H1 (cell line): ENCODE measurements at regions not wholly inside any gene's neighbourhood (a gene's known extent, or its start where the extent isn't known, plus 50 kb on each side); places are given as distances from the start of the nearest gene placed in this dataset.

Source experiments
- CTCF ChIA-PET: fragments of 300-600 bp; sonication (Branson Sonifier 250); formaldehyde crosslinking; loops from one replicate; lab custom pipeline; 2021; ENCODE audit not compliant: partially characterized antibody; lab: Charles Lee
- POLR2A ChIA-PET: fragments of 300-600 bp; sonication (Branson Sonifier 250); formaldehyde crosslinking; loops from one replicate; lab custom pipeline; 2021; ENCODE audit warnings: inconsistent platforms; ENCODE audit not compliant: partially characterized antibody; lab: Charles Lee
- DNase-seq, 2 experiments: peaks; one replicate each; pipeline versions ENCODE4 v3.0.0 to v3.0.0-alpha.2; 2010 to 2022; ENCODE audit warnings: low spot score in 2 of 2, low read depth in 1 of 2, mixed read lengths in 1 of 2
- FAIRE-seq: peaks from 2 replicates; lab custom pipeline; 2011; peaks lifted over from hg19 to GRCh38; lab: Jason Lieb, UNC
- H2AFZ ChIP-seq: 2 replicates; pipeline ENCODE4 v1.8.1; 2012; ENCODE audit warnings: low read length, inconsistent platforms
- H2AK5ac ChIP-seq: 2 replicates; pipeline ENCODE4 v1.6.1; 2013; ENCODE audit warnings: low read depth, low read length
- H2BK120ac ChIP-seq: replicated peaks from 2 replicates; pipeline ENCODE3; 2013; ENCODE audit warnings: low read depth, low read length, inconsistent platforms
- H2BK12ac ChIP-seq: 2 replicates; pipeline ENCODE4 v1.6.1; 2013; ENCODE audit warnings: low read depth, low read length
- H2BK15ac ChIP-seq: 2 replicates; pipeline ENCODE4 v1.6.1; 2013; ENCODE audit warnings: low read length
- H2BK20ac ChIP-seq: 2 replicates; pipeline ENCODE4 v1.6.1; 2013; ENCODE audit warnings: low read length
- H2BK5ac ChIP-seq: 2 replicates; pipeline ENCODE4 v1.6.1; 2013; ENCODE audit warnings: low read depth, low read length
- H3K14ac ChIP-seq: 2 replicates; pipeline ENCODE4 v1.6.1; 2013; ENCODE audit warnings: inconsistent platforms; ENCODE audit not compliant: insufficient read length
- H3K18ac ChIP-seq: 2 replicates; pipeline ENCODE4 v1.6.1; 2013; ENCODE audit warnings: low read length; ENCODE audit errors: extremely low read depth
- H3K23ac ChIP-seq: 2 replicates; pipeline ENCODE4 v1.6.1; 2013; ENCODE audit warnings: inconsistent platforms; ENCODE audit not compliant: insufficient read length
- H3K23me2 ChIP-seq: 2 replicates; pipeline ENCODE4 v1.6.1; 2013; ENCODE audit warnings: low read depth, low read length
- H3K27ac ChIP-seq: 2 replicates; pipeline ENCODE4 v1.6.1; 2011; ENCODE audit warnings: low read depth, low read length, inconsistent platforms
- H3K27me3 ChIP-seq, 4 experiments: replicated peaks in 1 of 4; 1 replicate in 1 of 4; 2 replicates in 3 of 4; pipeline versions ENCODE4 v1.6.1 to v1.8.1; 2011 to 2013; ENCODE audit warnings: low read length in 3 of 4, mild to moderate bottlenecking in 3 of 4, inconsistent platforms in 2 of 4, mixed read lengths in 2 of 4, moderate library complexity in 1 of 4; ENCODE audit not compliant: control insufficient read depth in 3 of 4, insufficient read depth in 3 of 4; ENCODE audit errors: extremely low read depth in 1 of 4
- H3K36me3 ChIP-seq, 4 experiments: 2 replicates each; pipeline versions ENCODE4 v1.6.1 to v1.8.1; 2011 to 2013; ENCODE audit warnings: mild to moderate bottlenecking in 4 of 4, low read length in 3 of 4, moderate library complexity in 2 of 4, control low read depth in 1 of 4, inconsistent platforms in 1 of 4; ENCODE audit not compliant: insufficient read depth in 4 of 4, control insufficient read depth in 2 of 4
- H3K4ac ChIP-seq: replicated peaks from 2 replicates; pipeline ENCODE3; 2013; ENCODE audit warnings: low read length, low read depth, mixed read lengths, inconsistent platforms; ENCODE audit not compliant: insufficient read length
- H3K4me1 ChIP-seq, 4 experiments: replicated peaks in 1 of 4; 1 replicate in 1 of 4; 2 replicates in 3 of 4; pipeline versions ENCODE4 v1.6.1 to v1.8.1; 2011 to 2013; ENCODE audit warnings: low read length in 3 of 4, inconsistent platforms in 2 of 4, mixed read lengths in 1 of 4; ENCODE audit not compliant: insufficient read depth in 4 of 4, control insufficient read depth in 3 of 4
- H3K4me2 ChIP-seq, 2 experiments: 2 replicates each; pipeline versions ENCODE4 v1.6.1 to v1.8.1; 2011 to 2013; ENCODE audit warnings: low read depth in 2 of 2, low read length in 2 of 2, control low read depth in 1 of 2, inconsistent platforms in 1 of 2, mild to moderate bottlenecking in 1 of 2; ENCODE audit not compliant: insufficient read depth in 1 of 2
- H3K4me3 ChIP-seq, 4 experiments: fragments of 200-600, 300-600 bp in 1 of 4; sonication (generic), shearing (Covaris generic), sonication (Bioruptor Twin) in 1 of 4; 2 replicates each; pipeline versions ENCODE4 v1.5.1 to v1.8.1; 2011 to 2016; ENCODE audit warnings: low read length in 4 of 4, low read depth in 3 of 4, control low read depth in 2 of 4, inconsistent platforms in 2 of 4, mild to moderate bottlenecking in 2 of 4, mixed read lengths in 1 of 4, moderate library complexity in 1 of 4; ENCODE audit not compliant: insufficient read depth in 2 of 4; ENCODE audit errors: extremely low read depth in 1 of 4
- H3K56ac ChIP-seq: replicated peaks from 2 replicates; pipeline ENCODE3; 2013; ENCODE audit warnings: low read depth, mild to moderate bottlenecking, mixed read lengths, low read length, inconsistent platforms; ENCODE audit not compliant: insufficient read length
- H3K79me1 ChIP-seq: 2 replicates; pipeline ENCODE4 v1.6.1; 2013; ENCODE audit warnings: low read depth, low read length, control low read depth
- H3K79me2 ChIP-seq, 2 experiments: 2 replicates each; pipeline versions ENCODE4 v1.6.1 to v1.8.1; 2012 to 2013; ENCODE audit warnings: low read length in 2 of 2, mild to moderate bottlenecking in 2 of 2, inconsistent platforms in 1 of 2; ENCODE audit not compliant: insufficient read depth in 2 of 2, control insufficient read depth in 1 of 2
- H3K9ac ChIP-seq, 4 experiments: replicated peaks in 1 of 4; 1 replicate in 1 of 4; 2 replicates in 3 of 4; pipeline versions ENCODE4 v1.6.1 to v1.8.1; 2011 to 2013; ENCODE audit warnings: low read depth in 3 of 4, low read length in 3 of 4, control low read depth in 2 of 4, mild to moderate bottlenecking in 2 of 4, moderate library complexity in 2 of 4, inconsistent platforms in 1 of 4; ENCODE audit errors: extremely low read depth in 1 of 4
- H3K9me3 ChIP-seq, 2 experiments: 2 replicates each; pipeline versions ENCODE4 v1.6.1 to v1.8.1; 2012 to 2013; ENCODE audit warnings: mild to moderate bottlenecking in 2 of 2, moderate library complexity in 2 of 2, control low read depth in 1 of 2, inconsistent platforms in 1 of 2, low read depth in 1 of 2, low read length in 1 of 2, mixed read lengths in 1 of 2; ENCODE audit not compliant: insufficient read depth in 2 of 2
- H4K20me1 ChIP-seq, 2 experiments: replicated peaks in 1 of 2; 2 replicates each; pipeline versions ENCODE3 to v1.8.1; 2011 to 2013; ENCODE audit warnings: inconsistent platforms in 2 of 2, low read length in 2 of 2, mild to moderate bottlenecking in 1 of 2; ENCODE audit not compliant: insufficient read depth in 2 of 2, control insufficient read depth in 1 of 2
- H4K5ac ChIP-seq: 2 replicates; pipeline ENCODE4 v1.6.1; 2013; ENCODE audit warnings: low read length, low read depth, mixed read lengths, inconsistent platforms; ENCODE audit not compliant: insufficient read length
- H4K8ac ChIP-seq: 2 replicates; pipeline ENCODE4 v1.8.0; 2013; ENCODE audit warnings: mild to moderate bottlenecking, moderate library complexity, low read length, inconsistent platforms; ENCODE audit not compliant: insufficient read depth; ENCODE audit errors: extremely low read depth
- H4K91ac ChIP-seq: replicated peaks from 2 replicates; pipeline ENCODE3; 2013; ENCODE audit warnings: low read length, mixed read lengths, inconsistent platforms; ENCODE audit not compliant: insufficient read length
- CEBPB ChIP-seq: IDR thresholded peaks from 2 replicates; pipeline ENCODE4 v1.6.1; 2012; ENCODE audit warnings: low read depth, low read length
- POLR2A ChIP-seq, 2 experiments: IDR thresholded peaks; 1 replicate in 1 of 2; 2 replicates in 1 of 2; pipeline ENCODE4 v1.6.1; 2011; ENCODE audit warnings: low read depth in 2 of 2, low read length in 2 of 2, mild to moderate bottlenecking in 2 of 2; ENCODE audit errors: control extremely low read depth in 1 of 2
- POLR2AphosphoS5 ChIP-seq: IDR thresholded peaks from 2 replicates; pipeline ENCODE4 v1.6.1; 2011; ENCODE audit warnings: low read depth, low read length
- POU5F1 ChIP-seq: IDR thresholded peaks from 2 replicates; pipeline ENCODE4 v1.6.1; 2011; ENCODE audit warnings: low read depth, mild to moderate bottlenecking, low read length, moderate library complexity
- RNF2 ChIP-seq: fragments of 200-900, 300-1000 bp; sonication (generic); IDR thresholded peaks from 2 replicates; pipeline ENCODE4 v1.7.1; 2016; ENCODE audit warnings: borderline replicate concordance, low read depth, mild to moderate bottlenecking, antibody characterized with exemption, low read length; ENCODE audit not compliant: poor library complexity, severe bottlenecking; ENCODE audit errors: missing control alignments
- SIX5 ChIP-seq: IDR thresholded peaks from 2 replicates; pipeline ENCODE4 v1.6.1; 2011; ENCODE audit warnings: mild to moderate bottlenecking, low read depth, low read length
- TAF1 ChIP-seq: IDR thresholded peaks from 2 replicates; pipeline ENCODE4 v1.6.1; 2011; ENCODE audit warnings: mild to moderate bottlenecking, low read depth, low read length
- TAF7 ChIP-seq: optimal IDR thresholded peaks from 2 replicates; pipeline ENCODE3; 2011; ENCODE audit warnings: low read depth, mild to moderate bottlenecking, inconsistent platforms, low read length, moderate library complexity, borderline replicate concordance
- WGBS, 2 experiments: shearing (Covaris generic) in 1 of 2; methylation state at CpG; one replicate each; pipeline versions ENCODE4 v1.1.6 to v1.1.7; 2013 to 2015; ENCODE audit warnings: low lambda C conversion rate in 2 of 2, mixed read lengths in 2 of 2, inconsistent platforms in 1 of 2, low coverage in 1 of 2, missing lambda C conversion rate in 1 of 2; ENCODE audit not compliant: insufficient replicate concordance in 2 of 2, insufficient coverage in 1 of 2, insufficient read length in 1 of 2; ENCODE audit errors: extremely low coverage in 1 of 2, missing lambda C conversion rate in 1 of 2; 5-methylcytosine and 5-hydroxymethylcytosine counted together

DNA sequence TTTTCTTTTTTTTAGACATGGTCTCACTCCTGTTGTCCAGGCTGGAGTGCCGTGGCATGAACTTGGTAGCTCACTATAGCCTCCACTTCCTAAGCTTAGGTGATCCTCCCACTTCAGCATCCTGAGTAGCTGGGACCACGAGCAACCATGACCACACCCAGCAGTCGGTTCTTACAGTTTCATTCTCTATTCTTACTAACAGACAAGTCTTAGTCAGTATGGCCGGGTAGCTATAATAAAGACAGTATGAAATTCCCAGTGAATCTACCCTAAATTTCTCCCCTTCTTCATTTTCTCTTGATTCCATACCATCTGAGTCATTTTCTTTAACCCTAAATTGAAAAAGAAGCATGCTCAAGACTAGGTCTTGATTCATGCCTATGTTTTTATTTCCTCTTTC is 775.3 kb upstream of the NRXN1 start:
- 90% methylated on average over 4 of the region's 4 CpGs; no CpG with 5 or more reads in 1 of the 2 experiments for WGBS, 2 experiments
- Histone ChIP-seq H3K23ac (no peak overlapping the region), H3K4ac (no peak overlapping the region), H4K91ac (no peak overlapping the region), H3K79me1 (no peaks in the 10 kb centered on the region), H3K18ac (no peak overlapping the region), H3K4me3 (no peak overlapping the region), H4K8ac (no peak overlapping the region), H3K79me2 (no peaks in the 10 kb centered on the region), H2BK5ac (no peak overlapping the region), H2AK5ac (no peak overlapping the region), H2BK12ac (no peak overlapping the region), H3K4me2 (no peak overlapping the region), H3K27ac (no peak overlapping the region), H3K4me1 (no peaks in the 10 kb centered on the region), H2BK15ac (no peak overlapping the region), H3K9me3 (no peaks in the 10 kb centered on the region), H2AFZ (no peak overlapping the region), H4K5ac (no peak overlapping the region), H3K14ac (no peak overlapping the region), H3K23me2 (no peaks in the 10 kb centered on the region; the same call in 1 of the 2 replicates), H2BK120ac (no peak overlapping the region), H4K20me1 (no peaks in the 10 kb centered on the region), H3K56ac (no peak overlapping the region), H3K36me3 (no peaks in the 10 kb centered on the region), H3K9ac (no peak overlapping the region), H3K27me3 (no peaks in the 10 kb centered on the region), H2BK20ac (no peak overlapping the region)
- ChIA-PET POLR2A (no interaction called here), CTCF (interaction anchor here (3.2 kb wide), 1 partner anchor 11 kb away, joined by 22 read pairs; no protein-coding TSS in a partner anchor)
- TF ChIP-seq CEBPB (no peak), SIX5 (no peak), TAF1 (no peak), POU5F1 (no peak), TAF7 (no peak), RNF2 (no peak), POLR2A (IDR thresholded peaks at IDR 0.05; ENCODE audit: control extremely low read depth in 1 of 2, low read depth in 2 of 2, low read length in 2 of 2) (no peak), POLR2AphosphoS5 (no peak)
- no peak for FAIRE-seq
- DNase-seq, result no peak
